CD4-positive, alpha-beta T cell (primary cell): ENCODE measurements at regions not wholly inside any gene's neighbourhood (a gene's known extent, or its start where the extent isn't known, plus 50 kb on each side); places are given as distances from the start of the nearest gene placed in this dataset. TPM values are rescaled to one million over a fixed set of nuclear protein-coding genes. Genes with fewer than 3 reads are reported as not detected.

ENCODE experiments used
- ATAC-seq: fragments of 200-7000 bp; cut with Tn5 transposase; one replicate; pipeline ENCODE4 v1.10.0; 2022; ENCODE audit warnings: mild to moderate bottlenecking; ENCODE audit not compliant: poor library complexity
- CTCF ChIA-PET: fragments of 350-600 bp; sonication (Branson Sonifier 250); formaldehyde crosslinking; loops from one replicate; lab custom pipeline; 2021; ENCODE audit warnings: antibody characterized with exemption, inconsistent platforms; lab: Charles Lee
- POLR2A ChIA-PET: fragments of 350-600 bp; sonication (Branson Sonifier 250); formaldehyde crosslinking; loops from one replicate; lab custom pipeline; 2021; ENCODE audit warnings: antibody characterized with exemption, inconsistent platforms; lab: Charles Lee
- DNase-seq, 14 experiments: peaks; one replicate each; pipeline ENCODE4 v3.0.0-alpha.2; 2013 to 2020; ENCODE audit warnings: mixed read lengths in 2 of 14
- H3K27ac ChIP-seq, 2 donors: one replicate each; pipeline versions ENCODE4 v1.5.1 to v1.7.0; 2013; ENCODE audit warnings: low read length in 2 of 2, low read depth in 1 of 2, mild to moderate bottlenecking in 1 of 2
- H3K27me3 ChIP-seq, 2 experiments: 1 replicate in 1 of 2; 2 replicates in 1 of 2; pipeline versions ENCODE4 v1.6.1 to v1.7.0; 2013; ENCODE audit warnings: low read length in 2 of 2, control low read depth in 1 of 2, mild to moderate bottlenecking in 1 of 2, moderate library complexity in 1 of 2; ENCODE audit not compliant: insufficient read depth in 2 of 2, control insufficient read depth in 1 of 2
- H3K36me3 ChIP-seq: one replicate; pipeline ENCODE4 v1.6.1; 2013; ENCODE audit warnings: low read length, control low read depth; ENCODE audit not compliant: insufficient read depth
- H3K4me1 ChIP-seq: one replicate; pipeline ENCODE4 v1.6.1; 2013; ENCODE audit warnings: low read length, control low read depth; ENCODE audit not compliant: insufficient read depth
- H3K4me3 ChIP-seq: one replicate; pipeline ENCODE4 v1.5.1; 2013; ENCODE audit warnings: mild to moderate bottlenecking, low read length, moderate library complexity
- H3K9me3 ChIP-seq, 2 experiments: 1 replicate in 1 of 2; 2 replicates in 1 of 2; pipeline versions ENCODE4 v1.6.1 to v1.7.0; 2013; ENCODE audit warnings: low read length in 2 of 2, mild to moderate bottlenecking in 2 of 2, control low read depth in 1 of 2, moderate library complexity in 1 of 2; ENCODE audit not compliant: control insufficient read depth in 1 of 2, insufficient read depth in 1 of 2
- H3K27ac Mint-ChIP-seq: one replicate; pipeline ENCODE4 v1.8.0; 2020; ENCODE audit warnings: mixed read lengths
- H3K27me3 Mint-ChIP-seq: one replicate; pipeline ENCODE4 v1.8.0; 2021; ENCODE audit warnings: mixed read lengths
- H3K36me3 Mint-ChIP-seq: one replicate; pipeline ENCODE4 v1.8.0; 2021; ENCODE audit warnings: low read depth, mixed read lengths
- H3K4me1 Mint-ChIP-seq: one replicate; pipeline ENCODE4 v1.8.0; 2021; ENCODE audit warnings: low read depth, mixed read lengths
- H3K4me3 Mint-ChIP-seq: one replicate; pipeline ENCODE4 v1.8.0; 2020; ENCODE audit warnings: mild to moderate bottlenecking, mixed read lengths
- H3K9me3 Mint-ChIP-seq: one replicate; pipeline ENCODE4 v1.8.0; 2020; ENCODE audit warnings: mixed read lengths
- CTCF ChIP-seq: fragments of 200-600 bp; IDR thresholded peaks from one replicate; pipeline ENCODE4 v1.8.0; 2022; ENCODE audit warnings: antibody characterized with exemption, mild to moderate bottlenecking
- intact Hi-C, 2 experiments: fragments of 100-400 bp; cut with DNase I in 1 of 2; cut with micrococcal nuclease in 1 of 2; formaldehyde crosslinking; loops; one replicate each; pipeline versions ENCODE4 v1.15.1 to v1.9.0; 2023 to 2025; cut with DNase I, micrococcal nuclease
- microRNA-seq: library from miRNA; unstranded; fragments of <30 nt; microRNA quantifications from one replicate; pipeline ENCODE4 v1.2.0, GENCODE V29; 2021; ENCODE audit warnings: borderline microRNAs expressed, borderline replicate concordance

- H3K27me3 Mint-ChIP-seq, result peaks cover 10% of the 10 kb centered on the region
- no peak for TF ChIP-seq CTCF
- no peaks in the 10 kb centered on the region for H3K36me3 Mint-ChIP-seq
- H3K9me3 Mint-ChIP-seq, result no peaks in the 10 kb centered on the region
- intact Hi-C loops, result no loop called here
- H3K36me3 ChIP-seq, result no peaks in the 10 kb centered on the region
- H3K27ac Mint-ChIP-seq, result no peak overlapping the region
- DNase-seq (no peak), ATAC-seq (no peak)
- H3K27ac ChIP-seq, result no peak overlapping the region
- ChIA-PET POLR2A (no interaction called here), CTCF (interaction anchor here (0.7 kb wide), 1 partner anchor 222 kb away, joined by 3 read pairs; no protein-coding TSS in a partner anchor)
- no peak overlapping the region for H3K4me3 Mint-ChIP-seq
- no peaks in the 10 kb centered on the region for H3K27me3 ChIP-seq
- no peaks in the 10 kb centered on the region for H3K9me3 ChIP-seq
- no peak overlapping the region for H3K4me3 ChIP-seq
- H3K4me1 Mint-ChIP-seq, result no peaks in the 10 kb centered on the region
- no peaks in the 10 kb centered on the region for H3K4me1 ChIP-seq
Measured at GRCh38 chr1:37420456-37420855, 53.9 kb upstream of the ZC3H12A start.

DNA sequence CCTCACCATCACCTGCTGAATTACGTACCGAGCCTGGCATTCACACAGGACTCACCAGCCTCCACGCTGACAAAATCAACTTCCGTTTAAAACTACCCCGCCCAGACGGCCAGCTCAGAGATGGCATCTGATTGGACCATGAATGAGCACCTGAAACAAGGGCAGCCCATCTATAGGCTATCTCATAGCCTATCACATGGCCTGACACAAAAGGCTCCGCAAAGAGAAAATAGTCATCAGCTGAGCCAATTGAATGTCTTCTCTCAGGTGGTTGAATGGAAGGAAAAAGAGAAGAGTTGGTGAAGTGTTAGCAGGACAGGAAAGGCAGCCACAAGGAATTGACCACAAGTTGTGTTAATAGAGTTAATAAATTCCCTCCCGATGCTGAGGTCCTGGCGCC, 50.6 kb upstream of the ZC3H12A start:
- Histone ChIP-seq H3K36me3 (no peaks in the 10 kb centered on the region), H3K27ac (no peak overlapping the region), H3K4me3 (no peak overlapping the region), H3K4me1 (no peaks in the 10 kb centered on the region), H3K27me3 (no peaks in the 10 kb centered on the region), H3K9me3 (no peaks in the 10 kb centered on the region)
- no peaks in the 10 kb centered on the region for H3K36me3 Mint-ChIP-seq
- intact Hi-C loops, result no loop called here
- peaks cover 14% of the 10 kb centered on the region for H3K27me3 Mint-ChIP-seq
- CTCF ChIA-PET, result interaction anchor here (1.2 kb wide), 2 partner anchors 10 to 11 kb away, joined by 3 to 4 read pairs; no protein-coding TSS in a partner anchor
- no peak overlapping the region for H3K27ac Mint-ChIP-seq
- H3K4me3 Mint-ChIP-seq, result no peak overlapping the region
- TF ChIP-seq CTCF, result no peak
- no peaks in the 10 kb centered on the region for H3K4me1 Mint-ChIP-seq
- POLR2A ChIA-PET, result no interaction called here
- no peak for ATAC-seq
- no peak for DNase-seq
- H3K9me3 Mint-ChIP-seq, result no peaks in the 10 kb centered on the region

DNA sequence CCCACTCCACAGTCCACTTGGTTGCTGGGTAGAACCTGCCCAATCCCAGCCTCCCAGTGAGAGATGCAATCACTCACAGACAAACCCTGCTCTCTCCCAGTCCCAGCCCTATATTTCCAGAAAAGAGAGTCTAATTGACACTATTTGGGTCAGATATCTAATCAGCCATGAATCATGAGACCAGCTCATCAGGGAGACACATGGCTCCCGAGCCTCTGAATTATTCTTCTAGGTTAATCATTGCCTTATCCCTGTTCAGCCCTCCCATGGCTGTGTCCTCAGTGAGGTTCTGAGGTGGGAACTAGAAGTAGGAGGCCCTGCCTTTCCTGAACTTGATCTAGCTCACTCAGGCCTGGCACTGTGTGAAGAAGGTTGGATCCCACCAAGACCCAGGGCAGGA, 49.9 kb upstream of the ZC3H12A start:
- H3K36me3 ChIP-seq, result no peaks in the 10 kb centered on the region
- TF ChIP-seq CTCF, result no peak
- H3K9me3 ChIP-seq, result no peaks in the 10 kb centered on the region
- H3K27me3 ChIP-seq, result peaks cover 0 to 3% of the 10 kb centered on the region in 2 experiments
- no peak overlapping the region for H3K4me3 ChIP-seq
- Mint-ChIP-seq H3K36me3 (no peaks in the 10 kb centered on the region), H3K27ac (no peak overlapping the region), H3K4me3 (no peak overlapping the region), H3K4me1 (no peaks in the 10 kb centered on the region), H3K9me3 (no peaks in the 10 kb centered on the region), H3K27me3 (peaks cover 14% of the 10 kb centered on the region)
- ChIA-PET CTCF (interaction anchor here (1.2 kb wide), 1 partner anchor 10 kb away, joined by 3 read pairs; no protein-coding TSS in a partner anchor), POLR2A (no interaction called here)
- H3K4me1 ChIP-seq, result no peaks in the 10 kb centered on the region
- intact Hi-C loops, result no loop called here
- no peak for DNase-seq
- ATAC-seq, result no peak
- no peak overlapping the region for H3K27ac ChIP-seq

Small RNAs in the stretch of these regions (microRNA-seq; reads per million reads assigned to microRNA genes)
- not detected for gene MIR4255
